ENCODE measurements at regions not wholly inside any gene's neighbourhood (a gene's known extent, or its start where the extent isn't known, plus 50 kb on each side); places are given as distances from the start of the nearest gene placed in this dataset.

- TF ChIP-seq CTCF (conservative IDR thresholded peaks at IDR 0.05; ENCODE audit: low read depth, low read length), result no peak
- no peak for TF ChIP-seq MAFK (IDR thresholded peaks at IDR 0.05; ENCODE audit: low read depth, low read length)
- no peak for TF ChIP-seq POLR2A (IDR thresholded peaks at IDR 0.05; ENCODE audit: low read depth, low read length)
- no peak for TF ChIP-seq ELK1 (IDR thresholded peaks at IDR 0.05; ENCODE audit: borderline replicate concordance, low read depth, low read length)
- TF ChIP-seq MXI1 (IDR thresholded peaks at IDR 0.05; ENCODE audit: borderline replicate concordance, low read depth, low read length), result no peak
- TF ChIP-seq RAD21 (IDR thresholded peaks at IDR 0.05; ENCODE audit: low read length), result no peak
- no peak for TF ChIP-seq SMC3 (IDR thresholded peaks at IDR 0.05; ENCODE audit: low read depth, low read length)
- TF ChIP-seq RCOR1 (IDR thresholded peaks at IDR 0.05; ENCODE audit: insufficient replicate concordance, low read length), result no peak
- no peak for TF ChIP-seq RFX5 (IDR thresholded peaks at IDR 0.05; ENCODE audit: low read depth, low read length)
- TF ChIP-seq NFE2L2 (IDR thresholded peaks at IDR 0.05; ENCODE audit: low read depth, low read length), result no peak
Measured at GRCh38 chr17:5651348-5651747, 67.0 kb upstream of the NLRP1 start.
